Muscle layer of duodenum (tissue), 2 donors: ENCODE measurements at regions not wholly inside any gene's neighbourhood (a gene's known extent, or its start where the extent isn't known, plus 50 kb on each side); places are given as distances from the start of the nearest gene placed in this dataset.

Source experiments
- H3K27ac ChIP-seq: one replicate; pipeline ENCODE4 v1.7.0; 2013; ENCODE audit warnings: mild to moderate bottlenecking, low read length
- H3K27me3 ChIP-seq: one replicate; pipeline ENCODE4 v1.7.0; 2013; ENCODE audit warnings: low read depth, mild to moderate bottlenecking, control low read depth, low read length
- H3K36me3 ChIP-seq, 2 donors: one replicate each; pipeline ENCODE4 v1.7.0; 2013; ENCODE audit warnings: low read length in 2 of 2, control low read depth in 1 of 2, mild to moderate bottlenecking in 1 of 2; ENCODE audit not compliant: insufficient read depth in 2 of 2, control insufficient read depth in 1 of 2
- H3K4me1 ChIP-seq, 2 donors: one replicate each; pipeline ENCODE4 v1.7.0; 2013; ENCODE audit warnings: low read length in 2 of 2, mild to moderate bottlenecking in 2 of 2, control low read depth in 1 of 2, moderate library complexity in 1 of 2; ENCODE audit not compliant: insufficient read depth in 2 of 2, control insufficient read depth in 1 of 2
- H3K4me3 ChIP-seq, 2 donors: one replicate each; pipeline ENCODE4 v1.7.0; 2013; ENCODE audit warnings: low read length in 2 of 2, low read depth in 1 of 2, mild to moderate bottlenecking in 1 of 2
- H3K9me3 ChIP-seq, 2 donors: one replicate each; pipeline ENCODE4 v1.7.0; 2013; ENCODE audit warnings: low read length in 2 of 2, control low read depth in 1 of 2, mild to moderate bottlenecking in 1 of 2; ENCODE audit not compliant: control insufficient read depth in 1 of 2
- donor health status: healthy.

GRCh38 chr6:66970373-66970772 is 1263.3 kb upstream of the EYS start:
- Histone ChIP-seq H3K9me3 (no peaks in the 10 kb centered on the region), H3K4me3 (no peak overlapping the region), H3K36me3 (no peaks in the 10 kb centered on the region), H3K4me1 (no peaks in the 10 kb centered on the region), H3K27me3 (no peaks in the 10 kb centered on the region), H3K27ac (no peak overlapping the region)

- Histone ChIP-seq H3K4me1 (no peaks in the 10 kb centered on the region), H3K4me3 (no peak overlapping the region), H3K27me3 (no peaks in the 10 kb centered on the region), H3K9me3 (peaks cover 0 to 3% of the 10 kb centered on the region in 2 donors), H3K36me3 (no peaks in the 10 kb centered on the region), H3K27ac (no peak overlapping the region)
Measured at GRCh38 chr6:66965227-66965626, 1258.2 kb upstream of the EYS start.

- H3K9me3 ChIP-seq: peaks cover 0 to 3% of the 10 kb centered on the region in 2 donors
- H3K27ac ChIP-seq: no peak overlapping the region
- no peaks in the 10 kb centered on the region for H3K4me1 ChIP-seq
Measured at GRCh38 chr6:66964216-66964615, 1257.2 kb upstream of the EYS start.

GRCh38 chr6:66962082-66962481 is 1255.1 kb upstream of the EYS start:
- H3K27me3 ChIP-seq: no peaks in the 10 kb centered on the region
- no peak overlapping the region for H3K4me3 ChIP-seq
- H3K9me3 ChIP-seq: peaks cover 0 to 3% of the 10 kb centered on the region in 2 donors
- H3K27ac ChIP-seq: no peak overlapping the region
- no peaks in the 10 kb centered on the region for H3K36me3 ChIP-seq
- no peaks in the 10 kb centered on the region for H3K4me1 ChIP-seq

More at GRCh38 chr6:66964216-66964615, 1257.2 kb upstream of the EYS start:
- H3K4me3 ChIP-seq: no peak overlapping the region
- no peaks in the 10 kb centered on the region for H3K27me3 ChIP-seq
- no peaks in the 10 kb centered on the region for H3K36me3 ChIP-seq

- H3K27me3 ChIP-seq: no peaks in the 10 kb centered on the region
- H3K4me1 ChIP-seq: no peaks in the 10 kb centered on the region
- no peak overlapping the region for H3K27ac ChIP-seq
- H3K4me3 ChIP-seq: no peak overlapping the region
- no peaks in the 10 kb centered on the region for H3K36me3 ChIP-seq
- H3K9me3 ChIP-seq: peaks cover 0 to 3% of the 10 kb centered on the region in 2 donors
Measured at GRCh38 chr6:66961191-66961590, 1254.2 kb upstream of the EYS start.

GRCh38 chr6:66949191-66949661 is 1242.2 kb upstream of the EYS start:
- H3K36me3 ChIP-seq: no peaks in the 10 kb centered on the region
- no peak overlapping the region for H3K4me3 ChIP-seq
- no peaks in the 10 kb centered on the region for H3K9me3 ChIP-seq
- H3K4me1 ChIP-seq: no peaks in the 10 kb centered on the region
- H3K27ac ChIP-seq: no peak overlapping the region
- H3K27me3 ChIP-seq: no peaks in the 10 kb centered on the region

- H3K36me3 ChIP-seq: no peaks in the 10 kb centered on the region
- H3K4me3 ChIP-seq: no peak overlapping the region
- no peaks in the 10 kb centered on the region for H3K4me1 ChIP-seq
Measured at GRCh38 chr6:66948106-66948505, 1241.1 kb upstream of the EYS start.

GRCh38 chr6:66940003-66940402 is 1233.0 kb upstream of the EYS start:
- no peaks in the 10 kb centered on the region for H3K4me1 ChIP-seq
- no peak overlapping the region for H3K27ac ChIP-seq
- H3K4me3 ChIP-seq: no peak overlapping the region
- H3K9me3 ChIP-seq: no peaks in the 10 kb centered on the region
- no peaks in the 10 kb centered on the region for H3K36me3 ChIP-seq
- H3K27me3 ChIP-seq: no peaks in the 10 kb centered on the region

More at GRCh38 chr6:66948106-66948505, 1241.1 kb upstream of the EYS start:
- Histone ChIP-seq H3K9me3 (no peaks in the 10 kb centered on the region), H3K27me3 (no peaks in the 10 kb centered on the region), H3K27ac (no peak overlapping the region)

- Histone ChIP-seq H3K9me3 (no peaks in the 10 kb centered on the region), H3K27me3 (no peaks in the 10 kb centered on the region), H3K36me3 (no peaks in the 10 kb centered on the region), H3K4me1 (no peaks in the 10 kb centered on the region), H3K4me3 (no peak overlapping the region), H3K27ac (no peak overlapping the region)
Measured at GRCh38 chr6:66937180-66937579, 1230.2 kb upstream of the EYS start.

GRCh38 chr6:66935612-66936011 is 1228.6 kb upstream of the EYS start:
- Histone ChIP-seq H3K27me3 (no peaks in the 10 kb centered on the region), H3K4me1 (no peaks in the 10 kb centered on the region), H3K4me3 (no peak overlapping the region), H3K27ac (no peak overlapping the region), H3K9me3 (no peaks in the 10 kb centered on the region), H3K36me3 (no peaks in the 10 kb centered on the region)

- no peaks in the 10 kb centered on the region for H3K4me1 ChIP-seq
- H3K36me3 ChIP-seq: no peaks in the 10 kb centered on the region
- H3K27me3 ChIP-seq: no peaks in the 10 kb centered on the region
- H3K27ac ChIP-seq: no peak overlapping the region
- peaks cover 0 to 5% of the 10 kb centered on the region in 2 donors for H3K9me3 ChIP-seq
- no peak overlapping the region for H3K4me3 ChIP-seq
Measured at GRCh38 chr6:66931787-66932186, 1224.8 kb upstream of the EYS start.

- H3K4me3 ChIP-seq: no peak overlapping the region
- H3K9me3 ChIP-seq: peaks cover 0 to 16% of the 10 kb centered on the region in 2 donors
- H3K4me1 ChIP-seq: no peaks in the 10 kb centered on the region
- H3K36me3 ChIP-seq: no peaks in the 10 kb centered on the region
- H3K27ac ChIP-seq: no peak overlapping the region
- H3K27me3 ChIP-seq: no peaks in the 10 kb centered on the region
Measured at GRCh38 chr6:66930559-66931290, 1223.7 kb upstream of the EYS start.
